SU-DHL-6 (cell line): ENCODE measurements at regions not wholly inside any gene's neighbourhood (a gene's known extent, or its start where the extent isn't known, plus 50 kb on each side); places are given as distances from the start of the nearest gene placed in this dataset.

ENCODE experiments used
- H2AFZ ChIP-seq: fragments of 200-600 bp; sonication (generic); 2 replicates; pipeline ENCODE4 v1.6.1; 2014; ENCODE audit warnings: low read depth, mild to moderate bottlenecking, moderate library complexity, mixed read lengths, antibody characterized with exemption, low read length; ENCODE audit not compliant: severe bottlenecking
- H3F3A ChIP-seq: fragments of 200-600 bp; shearing (Covaris generic); 2 replicates; pipeline ENCODE4 v1.6.0; 2016; ENCODE audit warnings: antibody characterized with exemption, mild to moderate bottlenecking; ENCODE audit not compliant: insufficient read depth
- H3K27ac ChIP-seq: fragments of 200-600 bp; sonication (generic); 2 replicates; pipeline ENCODE4 v1.5.1; 2016; ENCODE audit warnings: low read depth, mild to moderate bottlenecking, low read length, moderate library complexity, mixed read lengths
- H3K27me3 ChIP-seq: fragments of 200-600 bp; sonication (generic), shearing (Covaris generic); 2 replicates; pipeline ENCODE4 v1.6.0; 2014; ENCODE audit warnings: mild to moderate bottlenecking, low read length
- H3K36me3 ChIP-seq: fragments of 200-600 bp; sonication (generic); 2 replicates; pipeline ENCODE4 v1.6.1; 2014; ENCODE audit warnings: mild to moderate bottlenecking, low read length, mixed read lengths
- H3K4me2 ChIP-seq: fragments of 300-600, 200-600 bp; shearing (Covaris generic), sonication (generic); 2 replicates; pipeline ENCODE4 v1.6.0; 2014; ENCODE audit warnings: low read length, low read depth, mild to moderate bottlenecking; ENCODE audit not compliant: poor library complexity, severe bottlenecking
- H3K4me3 ChIP-seq: fragments of 200-600 bp; sonication (generic); 2 replicates; pipeline ENCODE4 v1.5.1; 2014; ENCODE audit warnings: antibody characterized with exemption, low read length, mild to moderate bottlenecking, mixed read lengths; ENCODE audit not compliant: insufficient read depth, poor library complexity, severe bottlenecking
- H3K79me2 ChIP-seq: fragments of 200-600 bp; sonication (generic); 2 replicates; pipeline ENCODE4 v1.6.1; 2014; ENCODE audit warnings: mild to moderate bottlenecking, low read length, moderate library complexity; ENCODE audit not compliant: insufficient read depth
- H3K9ac ChIP-seq: fragments of 200-600 bp; sonication (generic); 2 replicates; pipeline ENCODE4 v1.7.0; 2014; ENCODE audit warnings: mild to moderate bottlenecking, low read length
- H3K9me2 ChIP-seq: fragments of 200-600 bp; sonication (generic); replicated peaks from 2 replicates; pipeline ENCODE4 v1.6.1; 2014; ENCODE audit warnings: low read length; ENCODE audit not compliant: insufficient read depth
- H3K9me3 ChIP-seq: fragments of 200-600 bp; sonication (generic); 2 replicates; pipeline ENCODE4 v1.6.1; 2014; ENCODE audit warnings: low read length, mixed read lengths; ENCODE audit not compliant: insufficient read depth
- H4K20me1 ChIP-seq: fragments of 200-600 bp; sonication (generic); 2 replicates; pipeline ENCODE4 v1.6.1; 2014; ENCODE audit warnings: low read depth, mild to moderate bottlenecking, antibody characterized with exemption, low read length, moderate library complexity, mixed read lengths
- EZH2phosphoT487 ChIP-seq: fragments of 200-600 bp; sonication (generic), shearing (Covaris generic); conservative IDR thresholded peaks from 2 replicates; pipeline ENCODE4 v1.6.1; 2018; ENCODE audit warnings: mild to moderate bottlenecking, antibody characterized with exemption, low read length, moderate library complexity, mixed read lengths
- TF ChIP-seq, protein P1 (sequence below): fragments of 200-600 bp; sonication (generic); IDR thresholded peaks from one replicate; pipeline ENCODE4 v1.5.1; 2017; ENCODE audit warnings: antibody characterized with exemption, mild to moderate bottlenecking, low read length, moderate library complexity; ENCODE audit not compliant: insufficient read depth, poor library complexity, severe bottlenecking

DNA sequence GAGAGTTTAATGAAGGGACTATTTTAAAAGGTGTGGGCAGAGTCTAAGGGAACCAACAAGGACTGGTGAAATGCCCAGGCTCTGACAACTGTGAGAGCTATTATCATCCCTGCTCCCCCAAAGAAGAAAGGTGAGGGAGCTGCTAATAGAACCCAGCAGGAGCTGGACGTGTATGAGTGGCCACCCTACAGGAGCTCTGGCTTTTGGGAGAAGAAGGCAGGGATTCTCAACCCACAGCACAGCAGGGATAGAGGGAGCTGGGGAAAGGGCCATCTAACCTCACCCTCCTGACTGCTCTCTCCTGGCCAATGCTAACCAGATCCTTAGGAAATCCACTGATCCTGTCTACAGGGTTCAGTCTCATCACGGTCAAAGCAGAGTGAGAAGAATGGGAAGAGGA, 57.1 kb downstream of the GRIN2B start:
- H3F3A ChIP-seq = no peaks in the 10 kb centered on the region
- TF ChIP-seq EZH2phosphoT487 = no peak
- TF ChIP-seq, protein P1, sequence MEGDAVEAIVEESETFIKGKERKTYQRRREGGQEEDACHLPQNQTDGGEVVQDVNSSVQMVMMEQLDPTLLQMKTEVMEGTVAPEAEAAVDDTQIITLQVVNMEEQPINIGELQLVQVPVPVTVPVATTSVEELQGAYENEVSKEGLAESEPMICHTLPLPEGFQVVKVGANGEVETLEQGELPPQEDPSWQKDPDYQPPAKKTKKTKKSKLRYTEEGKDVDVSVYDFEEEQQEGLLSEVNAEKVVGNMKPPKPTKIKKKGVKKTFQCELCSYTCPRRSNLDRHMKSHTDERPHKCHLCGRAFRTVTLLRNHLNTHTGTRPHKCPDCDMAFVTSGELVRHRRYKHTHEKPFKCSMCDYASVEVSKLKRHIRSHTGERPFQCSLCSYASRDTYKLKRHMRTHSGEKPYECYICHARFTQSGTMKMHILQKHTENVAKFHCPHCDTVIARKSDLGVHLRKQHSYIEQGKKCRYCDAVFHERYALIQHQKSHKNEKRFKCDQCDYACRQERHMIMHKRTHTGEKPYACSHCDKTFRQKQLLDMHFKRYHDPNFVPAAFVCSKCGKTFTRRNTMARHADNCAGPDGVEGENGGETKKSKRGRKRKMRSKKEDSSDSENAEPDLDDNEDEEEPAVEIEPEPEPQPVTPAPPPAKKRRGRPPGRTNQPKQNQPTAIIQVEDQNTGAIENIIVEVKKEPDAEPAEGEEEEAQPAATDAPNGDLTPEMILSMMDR = no peak
- no peak overlapping the region for H3K4me2 ChIP-seq
- no peaks in the 10 kb centered on the region for H3K9me3 ChIP-seq
- H3K9ac ChIP-seq = no peak overlapping the region
- H3K27me3 ChIP-seq = no peaks in the 10 kb centered on the region
- no peaks in the 10 kb centered on the region for H4K20me1 ChIP-seq
- H3K27ac ChIP-seq = no peak overlapping the region
- no peak overlapping the region for H3K4me3 ChIP-seq
- H3K36me3 ChIP-seq = no peaks in the 10 kb centered on the region
- H3K9me2 ChIP-seq = no peaks in the 10 kb centered on the region
- no peak overlapping the region for H2AFZ ChIP-seq
- no peaks in the 10 kb centered on the region for H3K79me2 ChIP-seq

DNA sequence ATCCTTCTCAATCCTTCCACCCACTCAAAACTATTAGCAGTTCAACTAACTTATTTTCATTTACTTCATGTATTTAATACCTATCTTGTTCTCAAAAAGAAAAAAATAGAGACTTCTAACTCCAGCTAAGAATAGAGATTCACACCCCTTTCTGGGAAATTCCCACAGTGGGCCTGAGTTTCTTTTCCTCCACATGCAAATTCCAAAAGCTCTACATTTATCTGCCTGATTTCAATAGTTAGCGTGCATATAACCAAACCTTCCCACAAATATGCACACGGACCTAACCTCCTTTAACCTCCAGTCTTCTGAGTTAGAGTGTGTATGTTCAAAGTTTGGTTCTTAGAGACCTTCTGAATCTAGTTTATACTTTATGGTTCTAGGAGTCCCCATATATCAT, 62.5 kb downstream of the GRIN2B start:
- Histone ChIP-seq H3K36me3 (no peaks in the 10 kb centered on the region), H3K79me2 (no peaks in the 10 kb centered on the region), H4K20me1 (no peaks in the 10 kb centered on the region), H2AFZ (no peak overlapping the region), H3F3A (no peaks in the 10 kb centered on the region), H3K27ac (no peak overlapping the region), H3K27me3 (no peaks in the 10 kb centered on the region), H3K4me2 (no peak overlapping the region), H3K9ac (no peak overlapping the region), H3K9me3 (no peaks in the 10 kb centered on the region), H3K4me3 (no peak overlapping the region), H3K9me2 (no peaks in the 10 kb centered on the region)
- TF ChIP-seq, protein P1 = no peak
- TF ChIP-seq EZH2phosphoT487 = no peak

DNA sequence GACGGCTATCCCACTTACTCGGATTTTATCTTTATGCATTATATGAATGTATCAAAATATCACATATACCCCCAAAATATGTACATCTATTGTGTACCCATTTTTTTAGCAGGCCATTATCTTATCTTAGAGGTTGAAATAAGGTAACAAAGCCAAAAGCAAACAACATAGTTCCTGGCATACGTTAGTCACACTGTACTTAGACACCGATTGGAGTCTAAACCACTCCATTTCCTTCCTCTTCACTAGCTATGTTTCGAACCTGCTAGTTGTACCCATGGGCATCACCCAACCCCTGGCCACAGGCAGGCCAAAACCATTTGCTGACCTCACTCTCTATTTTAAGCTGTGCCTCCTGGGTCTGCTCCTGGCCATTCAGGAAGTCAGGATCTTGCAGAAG, 66.3 kb downstream of the GRIN2B start:
- no peaks in the 10 kb centered on the region for H3K9me3 ChIP-seq
- H3K9me2 ChIP-seq = no peaks in the 10 kb centered on the region
- H4K20me1 ChIP-seq = no peaks in the 10 kb centered on the region
- no peak overlapping the region for H3K9ac ChIP-seq
- H3K4me2 ChIP-seq = no peak overlapping the region
- H3K36me3 ChIP-seq = no peaks in the 10 kb centered on the region
- H2AFZ ChIP-seq = no peak overlapping the region
- no peaks in the 10 kb centered on the region for H3K79me2 ChIP-seq
- TF ChIP-seq EZH2phosphoT487 = no peak
- TF ChIP-seq, protein P1 = no peak
- H3K27ac ChIP-seq = no peak overlapping the region
- H3F3A ChIP-seq = no peaks in the 10 kb centered on the region
- no peaks in the 10 kb centered on the region for H3K27me3 ChIP-seq
- no peak overlapping the region for H3K4me3 ChIP-seq

DNA sequence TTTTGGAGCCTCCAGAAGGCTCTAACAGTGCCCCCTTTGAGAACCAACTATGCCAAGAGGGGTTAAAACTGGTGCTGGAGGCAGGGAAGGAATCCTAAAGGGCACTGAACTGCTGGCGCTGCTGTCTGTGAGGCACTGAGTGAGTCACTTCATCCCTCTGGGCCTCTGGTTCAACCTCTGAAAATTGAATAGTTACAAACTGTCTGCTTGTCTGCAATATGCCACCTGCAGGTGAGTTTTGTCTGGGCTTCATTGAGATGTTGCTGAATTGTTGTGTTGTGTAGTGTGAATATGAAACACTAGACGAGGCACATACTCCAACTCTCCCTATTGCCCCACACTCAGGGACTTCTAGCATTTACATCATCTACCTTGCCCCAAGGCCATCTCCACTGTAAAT, 68.0 kb downstream of the GRIN2B start:
- Histone ChIP-seq H3K9ac (no peak overlapping the region), H3F3A (no peaks in the 10 kb centered on the region), H3K4me3 (no peak overlapping the region), H3K4me2 (no peak overlapping the region), H4K20me1 (no peaks in the 10 kb centered on the region), H3K9me3 (no peaks in the 10 kb centered on the region), H3K27me3 (no peaks in the 10 kb centered on the region), H2AFZ (no peak overlapping the region), H3K36me3 (no peaks in the 10 kb centered on the region), H3K27ac (no peak overlapping the region), H3K79me2 (no peaks in the 10 kb centered on the region), H3K9me2 (no peaks in the 10 kb centered on the region)
- TF ChIP-seq EZH2phosphoT487 = no peak
